ENCODE measurements at regions not wholly inside any gene's neighbourhood (a gene's known extent, or its start where the extent isn't known, plus 50 kb on each side); places are given as distances from the start of the nearest gene placed in this dataset.

GRCh38 chr6:23278180-23278532 is 708.8 kb downstream of the HDGFL1 start:
- Histone ChIP-seq H3K27me3 (ENCODE audit: insufficient read depth, low read length) (no peaks in the 10 kb centered on the region), H3K4me2 (ENCODE audit: low read length) (no peak overlapping the region), H2AFZ (ENCODE audit: low read depth, low read length, poor library complexity, severe bottlenecking) (no peak overlapping the region), H4K20me1 (ENCODE audit: insufficient read depth) (no peaks in the 10 kb centered on the region), H3K36me3 (ENCODE audit: control insufficient read depth in 1 of 2, insufficient read depth in 2 of 2, low read length in 2 of 2) (no peaks in the 10 kb centered on the region), H3K27ac (ENCODE audit: low read depth, low read length) (no peak overlapping the region), H3K9ac (ENCODE audit: low read length) (no peak overlapping the region), H3K9me2 (ENCODE audit: insufficient read depth) (no peaks in the 10 kb centered on the region), H3K9me3 (ENCODE audit: control insufficient read depth in 1 of 2, insufficient read depth in 1 of 2, low read depth in 1 of 2, low read length in 2 of 2) (no peaks in the 10 kb centered on the region), H3K4me3 (replicated peaks in 1 of 2; ENCODE audit: low read depth in 1 of 2, low read length in 2 of 2) (no peak overlapping the region), H3K79me2 (ENCODE audit: insufficient read depth, low read length) (no peaks in the 10 kb centered on the region), H3K4me1 (ENCODE audit: control insufficient read depth in 1 of 2, insufficient read depth in 2 of 2, low read length in 2 of 2) (no peaks in the 10 kb centered on the region)
- intact Hi-C loops (cut with micrococcal nuclease): no loop called here
- ChIA-PET RAD21 (ENCODE audit: low non-redundant PET in 1 of 2, low total read pairs in 2 of 2, uncharacterized antibody in 2 of 2, unreplicated experiment in 2 of 2) (no interaction called here), CTCF (no interaction called here), POLR2A (no interaction called here)
- no TSS peak for BruUV-seq (replicated peaks)
- ATAC-seq (no peak), DNase-seq (ENCODE audit: low read depth, low spot score) (no peak)
- TF ChIP-seq ZFX (IDR thresholded peaks at IDR 0.05) (no peak), CBX3 (IDR thresholded peaks at IDR 0.05; ENCODE audit: low read depth) (no peak), JUND (IDR thresholded peaks at IDR 0.05) (no peak), FOSL1 (IDR thresholded peaks at IDR 0.05; ENCODE audit: low read depth) (no peak), ELF1 (IDR thresholded peaks at IDR 0.05; ENCODE audit: borderline replicate concordance, low read depth) (no peak), POLR2A (IDR thresholded peaks at IDR 0.05; ENCODE audit: borderline replicate concordance, extremely low read depth, insufficient read depth, insufficient read length) (no peak), EZH2phosphoT487 (IDR thresholded peaks at IDR 0.05; ENCODE audit: borderline replicate concordance) (no peak), SRF (IDR thresholded peaks at IDR 0.05; ENCODE audit: low read depth) (no peak), ZNF274 (IDR thresholded peaks at IDR 0.05; ENCODE audit: low read depth, low read length) (no peak), CTCF (IDR thresholded peaks at IDR 0.05 in 2 of 3, conservative IDR thresholded peaks at IDR 0.05 in 1 of 3; ENCODE audit: borderline replicate concordance in 1 of 3, insufficient read depth in 1 of 3, low read depth in 2 of 3, low read length in 2 of 3) (no peak)

DNA sequence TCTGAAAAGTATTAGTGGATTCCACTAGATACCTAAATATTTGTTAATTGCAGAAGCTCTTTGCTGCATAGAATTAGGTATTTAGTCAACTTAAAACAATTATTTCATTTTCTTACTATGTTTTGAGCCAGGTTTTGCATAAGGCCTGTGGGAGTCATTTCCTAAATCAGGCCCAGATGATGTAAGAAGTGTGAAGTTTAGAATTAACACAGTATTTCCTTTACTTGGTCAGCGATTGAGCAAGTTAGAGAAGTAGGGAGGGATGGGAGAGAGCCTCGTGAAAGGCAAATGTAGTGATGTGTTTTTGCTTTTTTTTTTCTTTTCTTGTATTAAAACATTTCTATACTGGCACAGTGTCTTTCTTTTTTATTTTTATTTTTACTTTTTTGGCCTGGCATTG is 711.1 kb downstream of the HDGFL1 start:
- CTCF ChIA-PET: no interaction called here
- no peaks in the 10 kb centered on the region; a peak in 1 of 4 replicates for H3K9me3 ChIP-seq (ENCODE audit: control insufficient read depth in 1 of 2, insufficient read depth in 1 of 2, low read depth in 1 of 2, low read length in 2 of 2)
- no peaks in the 10 kb centered on the region for H3K9me2 ChIP-seq (ENCODE audit: insufficient read depth)
- H4K20me1 ChIP-seq (ENCODE audit: insufficient read depth): no peaks in the 10 kb centered on the region
- no peak overlapping the region for H2AFZ ChIP-seq (ENCODE audit: low read depth, low read length, poor library complexity, severe bottlenecking)
- no peak overlapping the region for H3K27ac ChIP-seq (ENCODE audit: low read depth, low read length)
- intact Hi-C loops (cut with micrococcal nuclease): no loop called here
- no peaks in the 10 kb centered on the region for H3K36me3 ChIP-seq (ENCODE audit: control insufficient read depth in 1 of 2, insufficient read depth in 2 of 2, low read length in 2 of 2)
- BruUV-seq (replicated peaks): no TSS peak
- H3K4me2 ChIP-seq (ENCODE audit: low read length): no peak overlapping the region
- no peaks in the 10 kb centered on the region for H3K79me2 ChIP-seq (ENCODE audit: insufficient read depth, low read length)
- TF ChIP-seq CBX3 (IDR thresholded peaks at IDR 0.05; ENCODE audit: low read depth) (no peak), TCF7L2 (IDR thresholded peaks at IDR 0.05; ENCODE audit: borderline replicate concordance, extremely low read depth, insufficient read depth, insufficient read length) (no peak), CEBPB (IDR thresholded peaks at IDR 0.05; ENCODE audit: low read depth) (no peak), EGR1 (IDR thresholded peaks at IDR 0.05; ENCODE audit: low read depth) (no peak), ZNF274 (IDR thresholded peaks at IDR 0.05; ENCODE audit: low read depth, low read length) (no peak), ELF1 (IDR thresholded peaks at IDR 0.05; ENCODE audit: borderline replicate concordance, low read depth) (no peak), ZBTB33 (IDR thresholded peaks at IDR 0.05; ENCODE audit: extremely low read depth, insufficient replicate concordance, low read length) (no peak), SP1 (IDR thresholded peaks at IDR 0.05; ENCODE audit: low read depth) (no peak)
- TF ChIP-seq, protein P1, sequence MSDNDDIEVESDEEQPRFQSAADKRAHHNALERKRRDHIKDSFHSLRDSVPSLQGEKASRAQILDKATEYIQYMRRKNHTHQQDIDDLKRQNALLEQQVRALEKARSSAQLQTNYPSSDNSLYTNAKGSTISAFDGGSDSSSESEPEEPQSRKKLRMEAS (IDR thresholded peaks at IDR 0.05): no peak
- no peaks in the 10 kb centered on the region for H3K27me3 ChIP-seq (ENCODE audit: insufficient read depth, low read length)
- no peak overlapping the region for H3K9ac ChIP-seq (ENCODE audit: low read length)
- POLR2A ChIA-PET: no interaction called here
- no peak for ATAC-seq
- no peak overlapping the region for H3K4me3 ChIP-seq (replicated peaks in 1 of 2; ENCODE audit: low read depth in 1 of 2, low read length in 2 of 2)
- no peak for DNase-seq (ENCODE audit: low read depth, low spot score)
- no peaks in the 10 kb centered on the region for H3K4me1 ChIP-seq (ENCODE audit: control insufficient read depth in 1 of 2, insufficient read depth in 2 of 2, low read length in 2 of 2)
- RAD21 ChIA-PET (ENCODE audit: low non-redundant PET in 1 of 2, low total read pairs in 2 of 2, uncharacterized antibody in 2 of 2, unreplicated experiment in 2 of 2): no interaction called here
